Stomach smooth muscle (tissue), 2 donors: ENCODE measurements at regions not wholly inside any gene's neighbourhood (a gene's known extent, or its start where the extent isn't known, plus 50 kb on each side); places are given as distances from the start of the nearest gene placed in this dataset.

Source experiments
- H3K27ac ChIP-seq: one replicate; pipeline ENCODE4 v1.7.0; 2013; ENCODE audit warnings: mild to moderate bottlenecking, low read length, inconsistent platforms
- H3K27me3 ChIP-seq, 2 donors: one replicate each; pipeline ENCODE4 v1.7.0; 2013; ENCODE audit warnings: low read length in 2 of 2; ENCODE audit not compliant: insufficient read depth in 2 of 2, control insufficient read depth in 1 of 2
- H3K36me3 ChIP-seq, 2 donors: one replicate each; pipeline ENCODE4 v1.7.0; 2013; ENCODE audit warnings: low read length in 2 of 2; ENCODE audit not compliant: control insufficient read depth in 2 of 2, insufficient read depth in 2 of 2
- H3K4me1 ChIP-seq: one replicate; pipeline ENCODE4 v1.7.0; 2013; ENCODE audit warnings: low read length; ENCODE audit not compliant: control insufficient read depth, insufficient read depth
- H3K4me3 ChIP-seq, 2 donors: one replicate each; pipeline ENCODE4 v1.7.0; 2013; ENCODE audit warnings: low read length in 2 of 2
- H3K9ac ChIP-seq, 2 donors: one replicate each; pipeline ENCODE4 v1.7.0; 2013; ENCODE audit warnings: low read length in 2 of 2, mild to moderate bottlenecking in 1 of 2
- H3K9me3 ChIP-seq, 2 donors: one replicate each; pipeline ENCODE4 v1.7.0; 2013; ENCODE audit warnings: low read length in 2 of 2; ENCODE audit not compliant: control insufficient read depth in 2 of 2
- donor health status: healthy.
- donor health status: Pancreatic carcinoma.

GRCh38 chr5:97832645-97833296, 649.7 kb upstream of the RIOK2 start:
- H3K4me3 ChIP-seq, result no peak overlapping the region
- no peak overlapping the region for H3K27ac ChIP-seq
- no peak overlapping the region for H3K9ac ChIP-seq
- no peaks in the 10 kb centered on the region for H3K27me3 ChIP-seq
- H3K4me1 ChIP-seq, result no peaks in the 10 kb centered on the region
- peaks cover 0 to 2% of the 10 kb centered on the region in 2 donors for H3K9me3 ChIP-seq
- no peaks in the 10 kb centered on the region for H3K36me3 ChIP-seq

GRCh38 chr5:97834561-97834960, 651.5 kb upstream of the RIOK2 start:
- no peaks in the 10 kb centered on the region for H3K4me1 ChIP-seq
- H3K36me3 ChIP-seq, result no peaks in the 10 kb centered on the region

GRCh38 chr5:97835112-97835511, 652.1 kb upstream of the RIOK2 start:
- Histone ChIP-seq H3K27me3 (no peaks in the 10 kb centered on the region), H3K4me3 (no peak overlapping the region), H3K9me3 (peaks cover 0 to 2% of the 10 kb centered on the region in 2 donors), H3K4me1 (no peaks in the 10 kb centered on the region), H3K27ac (no peak overlapping the region), H3K9ac (no peak overlapping the region), H3K36me3 (no peaks in the 10 kb centered on the region)

More at GRCh38 chr5:97834561-97834960, 651.5 kb upstream of the RIOK2 start:
- no peaks in the 10 kb centered on the region for H3K27me3 ChIP-seq
- H3K9ac ChIP-seq, result no peak overlapping the region
- no peak overlapping the region for H3K4me3 ChIP-seq
- H3K27ac ChIP-seq, result no peak overlapping the region
- H3K9me3 ChIP-seq, result peaks cover 0 to 2% of the 10 kb centered on the region in 2 donors

GRCh38 chr5:97836816-97837215, 653.8 kb upstream of the RIOK2 start:
- no peak overlapping the region for H3K4me3 ChIP-seq
- no peaks in the 10 kb centered on the region for H3K9me3 ChIP-seq
- H3K4me1 ChIP-seq, result no peaks in the 10 kb centered on the region
- H3K9ac ChIP-seq, result no peak overlapping the region
- no peak overlapping the region for H3K27ac ChIP-seq
- no peaks in the 10 kb centered on the region for H3K27me3 ChIP-seq
- no peaks in the 10 kb centered on the region for H3K36me3 ChIP-seq

GRCh38 chr5:97838214-97838613, 655.2 kb upstream of the RIOK2 start:
- no peaks in the 10 kb centered on the region for H3K9me3 ChIP-seq
- H3K27me3 ChIP-seq, result no peaks in the 10 kb centered on the region
- H3K4me3 ChIP-seq, result no peak overlapping the region
- H3K36me3 ChIP-seq, result no peaks in the 10 kb centered on the region
- H3K4me1 ChIP-seq, result no peaks in the 10 kb centered on the region
- no peak overlapping the region for H3K9ac ChIP-seq
- H3K27ac ChIP-seq, result no peak overlapping the region

- Histone ChIP-seq H3K27me3 (no peaks in the 10 kb centered on the region), H3K4me1 (no peaks in the 10 kb centered on the region), H3K4me3 (no peak overlapping the region), H3K9me3 (no peaks in the 10 kb centered on the region), H3K36me3 (no peaks in the 10 kb centered on the region), H3K9ac (no peak overlapping the region), H3K27ac (no peak overlapping the region)
These were observed 656.5 kb upstream of the RIOK2 start for GRCh38 chr5:97839341-97840086.

GRCh38 chr5:97840643-97841042, 657.6 kb upstream of the RIOK2 start:
- H3K27ac ChIP-seq, result no peak overlapping the region
- no peaks in the 10 kb centered on the region for H3K27me3 ChIP-seq
- no peaks in the 10 kb centered on the region for H3K4me1 ChIP-seq
- H3K36me3 ChIP-seq, result no peaks in the 10 kb centered on the region
- H3K9me3 ChIP-seq, result no peaks in the 10 kb centered on the region
- no peak overlapping the region for H3K9ac ChIP-seq
- no peak overlapping the region for H3K4me3 ChIP-seq

- H3K27me3 ChIP-seq, result no peaks in the 10 kb centered on the region
- H3K9me3 ChIP-seq, result no peaks in the 10 kb centered on the region
- no peak overlapping the region for H3K9ac ChIP-seq
- no peaks in the 10 kb centered on the region for H3K4me1 ChIP-seq
- H3K4me3 ChIP-seq, result no peak overlapping the region
- H3K36me3 ChIP-seq, result no peaks in the 10 kb centered on the region
- no peak overlapping the region for H3K27ac ChIP-seq
These were observed 659.6 kb upstream of the RIOK2 start for GRCh38 chr5:97842687-97843086.

GRCh38 chr5:97844797-97845196, 661.8 kb upstream of the RIOK2 start:
- Histone ChIP-seq H3K36me3 (no peaks in the 10 kb centered on the region), H3K9me3 (no peaks in the 10 kb centered on the region), H3K27me3 (no peaks in the 10 kb centered on the region)

GRCh38 chr5:97846643-97847042, 663.6 kb upstream of the RIOK2 start:
- no peaks in the 10 kb centered on the region for H3K9me3 ChIP-seq
- no peak overlapping the region for H3K9ac ChIP-seq
- H3K27me3 ChIP-seq, result no peaks in the 10 kb centered on the region
- no peak overlapping the region for H3K4me3 ChIP-seq
- H3K4me1 ChIP-seq, result no peaks in the 10 kb centered on the region
- no peaks in the 10 kb centered on the region for H3K36me3 ChIP-seq
- H3K27ac ChIP-seq, result no peak overlapping the region

More at GRCh38 chr5:97844797-97845196, 661.8 kb upstream of the RIOK2 start:
- no peak overlapping the region for H3K27ac ChIP-seq
- no peak overlapping the region for H3K4me3 ChIP-seq
- H3K4me1 ChIP-seq, result no peaks in the 10 kb centered on the region
- H3K9ac ChIP-seq, result no peak overlapping the region
